ENCODE measurements at regions not wholly inside any gene's neighbourhood (a gene's known extent, or its start where the extent isn't known, plus 50 kb on each side); places are given as distances from the start of the nearest gene placed in this dataset.

GRCh38 chr21:23699402-23699801 lies 1907.9 kb downstream of the MRPL39 start:
- TF ChIP-seq CTCF (IDR thresholded peaks at IDR 0.05), result no peak
- TF ChIP-seq POLR2A (IDR thresholded peaks at IDR 0.05), result no peak
